HG03103 (cell line): ENCODE measurements at regions not wholly inside any gene's neighbourhood (a gene's known extent, or its start where the extent isn't known, plus 50 kb on each side); places are given as distances from the start of the nearest gene placed in this dataset.
"Not testable (repeated sequence)": the region's sequence is repeated elsewhere in the genome, so short reads cannot be mapped to it uniquely, and the experiment has no call there.

Source experiments
- ATAC-seq: cut with Tn5 transposase; IDR thresholded peaks from one replicate; pipeline ENCODE4 v1.9.1; 2021; ENCODE audit warnings: low read depth; ENCODE audit not compliant: unreplicated experiment

- no peak for ATAC-seq
These were observed 593.8 kb upstream of the SLIT2 start for GRCh38 chr4:19657856-19658255.

GRCh38 chr4:19655666-19656065 lies 596.0 kb upstream of the SLIT2 start:
- ATAC-seq = no peak

- no peak for ATAC-seq
These were observed 600.5 kb upstream of the SLIT2 start for GRCh38 chr4:19650903-19651864.

GRCh38 chr4:19645589-19645988 lies 606.1 kb upstream of the SLIT2 start:
- ATAC-seq = no peak

- ATAC-seq = no peak
These were observed 615.3 kb upstream of the SLIT2 start for GRCh38 chr4:19636451-19636850.

GRCh38 chr4:19631814-19632213 lies 619.9 kb upstream of the SLIT2 start:
- no peak for ATAC-seq

GRCh38 chr4:19623866-19624265 lies 627.8 kb upstream of the SLIT2 start:
- no peak for ATAC-seq

GRCh38 chr4:19615086-19615689 lies 636.5 kb upstream of the SLIT2 start:
- no peak for ATAC-seq

- ATAC-seq = no peak
These were observed 637.5 kb upstream of the SLIT2 start for GRCh38 chr4:19614171-19614570.

- ATAC-seq = no peak
These were observed 655.4 kb upstream of the SLIT2 start for GRCh38 chr4:19596342-19596741.

GRCh38 chr4:19592391-19592790 lies 659.3 kb upstream of the SLIT2 start:
- ATAC-seq = no peak

- no peak for ATAC-seq
These were observed 667.7 kb upstream of the SLIT2 start for GRCh38 chr4:19583827-19584569.

- ATAC-seq = no peak
These were observed 671.6 kb upstream of the SLIT2 start for GRCh38 chr4:19580095-19580494.

GRCh38 chr4:19579608-19580007 lies 672.1 kb upstream of the SLIT2 start:
- no peak for ATAC-seq

GRCh38 chr4:19577097-19577496 lies 674.6 kb upstream of the SLIT2 start:
- no peak for ATAC-seq

- no peak for ATAC-seq
These were observed 675.8 kb upstream of the SLIT2 start for GRCh38 chr4:19575924-19576323.

GRCh38 chr4:19566041-19566440 lies 685.7 kb upstream of the SLIT2 start:
- no peak for ATAC-seq

- no peak for ATAC-seq
These were observed 689.2 kb upstream of the SLIT2 start for GRCh38 chr4:19562456-19562855.

GRCh38 chr4:19557161-19557560 lies 694.5 kb upstream of the SLIT2 start:
- no peak for ATAC-seq

GRCh38 chr4:19556276-19556675 lies 695.4 kb upstream of the SLIT2 start:
- ATAC-seq = not testable (repeated sequence)

GRCh38 chr4:19547463-19547862 lies 704.2 kb upstream of the SLIT2 start:
- ATAC-seq = no peak
